BLaER1 treated with 17β-estradiol and CSF1 and Interleukin-3, amounts not matched to agents 10 nM and 100 nM (cell line): ENCODE measurements at regions not wholly inside any gene's neighbourhood (a gene's known extent, or its start where the extent isn't known, plus 50 kb on each side); places are given as distances from the start of the nearest gene placed in this dataset.

Source experiments
- H3K27ac ChIP-seq, 11 experiments: shearing (Covaris generic); formaldehyde crosslinking; 2 replicates each; pipeline ENCODE4 v1.8.1; 2022
- H3K27me3 ChIP-seq, 11 experiments: shearing (Covaris generic); formaldehyde crosslinking; 2 replicates each; pipeline ENCODE4 v1.8.1; 2022
- H3K36me3 ChIP-seq, 11 experiments: shearing (Covaris generic); formaldehyde crosslinking; 2 replicates each; pipeline ENCODE4 v1.8.1; 2022
- H3K4me1 ChIP-seq, 10 experiments: shearing (Covaris generic); formaldehyde crosslinking; 2 replicates each; pipeline ENCODE4 v1.8.1; 2022
- H3K4me2 ChIP-seq, 11 experiments: shearing (Covaris generic); formaldehyde crosslinking; 2 replicates each; pipeline ENCODE4 v1.8.1; 2022
- H3K4me3 ChIP-seq, 10 experiments: shearing (Covaris generic); formaldehyde crosslinking; 2 replicates each; pipeline ENCODE4 v1.8.1; 2022
- H3K9ac ChIP-seq, 11 experiments: shearing (Covaris generic); formaldehyde crosslinking; 2 replicates each; pipeline ENCODE4 v1.8.1; 2022
- H3K9me3 ChIP-seq, 11 experiments: shearing (Covaris generic); formaldehyde crosslinking; replicated peaks in 1 of 11; 2 replicates each; pipeline ENCODE4 v1.8.1; 2022
- H4K20me1 ChIP-seq, 11 experiments: shearing (Covaris generic); formaldehyde crosslinking; 2 replicates each; pipeline ENCODE4 v1.8.1; 2022
- Cebpa-rat ChIP-seq, 11 experiments: shearing (Covaris generic); IDR thresholded peaks; 2 replicates each; pipeline ENCODE4 v1.8.1; 2022

- Histone ChIP-seq H3K9me3 (peaks cover 9 to 41% (median 22%) of the 10 kb centered on the region in 11 experiments; a peak in 21 of 22 replicates), H3K4me2 (no peak overlapping the region), H4K20me1 (peaks cover 0 to 10% (median 0%) of the 10 kb centered on the region in 11 experiments; a peak in 2 of 22 replicates), H3K9ac (no peak overlapping the region), H3K27ac (no peak overlapping the region), H3K4me3 (no peak overlapping the region), H3K27me3 (no peaks in the 10 kb centered on the region), H3K36me3 (peaks cover 0 to 9% (median 0%) of the 10 kb centered on the region in 11 experiments; a peak in 3 of 22 replicates), H3K4me1 (peaks cover 0 to 12% (median 0%) of the 10 kb centered on the region in 10 experiments; a peak in 1 of 20 replicates)
- TF ChIP-seq Cebpa-rat (IDR thresholded peaks at IDR 0.05), result no peak
These were observed 89.7 kb upstream of the DTNA start for GRCh38 chr18:34620258-34620861.

- Histone ChIP-seq H3K4me2 (no peak overlapping the region), H3K27me3 (no peaks in the 10 kb centered on the region), H3K36me3 (peaks cover 0 to 9% (median 0%) of the 10 kb centered on the region in 11 experiments; a peak in 3 of 22 replicates), H3K9ac (no peak overlapping the region), H4K20me1 (peaks cover 0 to 10% (median 0%) of the 10 kb centered on the region in 11 experiments; a peak in 2 of 22 replicates), H3K4me3 (no peak overlapping the region), H3K4me1 (peaks cover 0 to 12% (median 0%) of the 10 kb centered on the region in 10 experiments; a peak in 1 of 20 replicates), H3K9me3 (peaks cover 9 to 22% (median 12%) of the 10 kb centered on the region in 11 experiments; a peak in 21 of 22 replicates), H3K27ac (no peak overlapping the region)
- TF ChIP-seq Cebpa-rat (IDR thresholded peaks at IDR 0.05), result no peak
These were observed 86.5 kb upstream of the DTNA start for GRCh38 chr18:34623557-34623956.

GRCh38 chr18:34624551-34624950, 85.5 kb upstream of the DTNA start:
- H3K4me2 ChIP-seq, result no peak overlapping the region
- no peak overlapping the region for H3K4me3 ChIP-seq
- H3K9ac ChIP-seq, result no peak overlapping the region
- peaks cover 0 to 10% (median 0%) of the 10 kb centered on the region in 11 experiments; a peak in 2 of 22 replicates for H4K20me1 ChIP-seq
- no peak overlapping the region for H3K27ac ChIP-seq
- H3K27me3 ChIP-seq, result no peaks in the 10 kb centered on the region
- peaks cover 9 to 14% (median 12%) of the 10 kb centered on the region in 11 experiments; a peak in 21 of 22 replicates for H3K9me3 ChIP-seq
- peaks cover 0 to 12% (median 0%) of the 10 kb centered on the region in 10 experiments; a peak in 1 of 20 replicates for H3K4me1 ChIP-seq
- no peak for TF ChIP-seq Cebpa-rat (IDR thresholded peaks at IDR 0.05)
- H3K36me3 ChIP-seq, result peaks cover 0 to 9% (median 0%) of the 10 kb centered on the region in 11 experiments; a peak in 3 of 22 replicates

- Histone ChIP-seq H3K27me3 (no peaks in the 10 kb centered on the region), H3K9me3 (no peaks in the 10 kb centered on the region), H3K36me3 (no peaks in the 10 kb centered on the region), H4K20me1 (peaks cover 0 to 10% (median 0%) of the 10 kb centered on the region in 11 experiments; a peak in 3 of 22 replicates), H3K9ac (no peak overlapping the region), H3K4me2 (no peak overlapping the region), H3K4me1 (peaks cover 0 to 12% (median 0%) of the 10 kb centered on the region in 10 experiments; a peak in 1 of 20 replicates), H3K4me3 (no peak overlapping the region), H3K27ac (no peak overlapping the region)
- TF ChIP-seq Cebpa-rat (IDR thresholded peaks at IDR 0.05), result no peak
These were observed 83.5 kb upstream of the DTNA start for GRCh38 chr18:34626404-34627136.

GRCh38 chr18:34627137-34627920, 82.8 kb upstream of the DTNA start:
- TF ChIP-seq Cebpa-rat (IDR thresholded peaks at IDR 0.05), result no peak
- H3K9me3 ChIP-seq, result no peaks in the 10 kb centered on the region
- no peak overlapping the region for H3K4me3 ChIP-seq
- no peaks in the 10 kb centered on the region for H3K36me3 ChIP-seq
- peaks cover 0 to 9% (median 0%) of the 10 kb centered on the region in 11 experiments; a peak in 5 of 22 replicates for H4K20me1 ChIP-seq
- H3K27me3 ChIP-seq, result no peaks in the 10 kb centered on the region
- H3K4me2 ChIP-seq, result no peak overlapping the region
- H3K9ac ChIP-seq, result no peak overlapping the region
- H3K27ac ChIP-seq, result no peak overlapping the region
- peaks cover 0 to 12% (median 0%) of the 10 kb centered on the region in 10 experiments; a peak in 1 of 20 replicates for H3K4me1 ChIP-seq

GRCh38 chr18:34631093-34631966, 78.8 kb upstream of the DTNA start:
- no peaks in the 10 kb centered on the region for H3K27me3 ChIP-seq
- H4K20me1 ChIP-seq, result peaks cover 0 to 4% (median 0%) of the 10 kb centered on the region in 11 experiments; a peak in 3 of 22 replicates
- no peaks in the 10 kb centered on the region for H3K9me3 ChIP-seq
- H3K27ac ChIP-seq, result no peak overlapping the region
- H3K4me3 ChIP-seq, result no peak overlapping the region
- no peaks in the 10 kb centered on the region for H3K4me1 ChIP-seq
- no peak overlapping the region for H3K9ac ChIP-seq
- TF ChIP-seq Cebpa-rat (IDR thresholded peaks at IDR 0.05), result no peak
- H3K4me2 ChIP-seq, result no peak overlapping the region
- H3K36me3 ChIP-seq, result no peaks in the 10 kb centered on the region

GRCh38 chr18:34632321-34632720, 77.8 kb upstream of the DTNA start:
- Histone ChIP-seq H3K36me3 (no peaks in the 10 kb centered on the region), H3K27me3 (no peaks in the 10 kb centered on the region), H3K9ac (no peak overlapping the region), H3K27ac (no peak overlapping the region), H3K4me3 (no peak overlapping the region), H4K20me1 (peaks cover 0 to 4% (median 0%) of the 10 kb centered on the region in 11 experiments; a peak in 3 of 22 replicates), H3K9me3 (no peaks in the 10 kb centered on the region), H3K4me1 (no peaks in the 10 kb centered on the region), H3K4me2 (no peak overlapping the region)
- TF ChIP-seq Cebpa-rat (IDR thresholded peaks at IDR 0.05), result no peak

GRCh38 chr18:34633368-34633767, 76.7 kb upstream of the DTNA start:
- H3K9ac ChIP-seq, result no peak overlapping the region
- no peak for TF ChIP-seq Cebpa-rat (IDR thresholded peaks at IDR 0.05)
- H3K27me3 ChIP-seq, result no peaks in the 10 kb centered on the region
- H4K20me1 ChIP-seq, result peaks cover 0 to 4% (median 0%) of the 10 kb centered on the region in 11 experiments; a peak in 3 of 22 replicates
- no peak overlapping the region for H3K27ac ChIP-seq
- no peaks in the 10 kb centered on the region for H3K36me3 ChIP-seq
- no peaks in the 10 kb centered on the region for H3K9me3 ChIP-seq
- H3K4me1 ChIP-seq, result no peaks in the 10 kb centered on the region
- no peak overlapping the region for H3K4me2 ChIP-seq
- no peak overlapping the region for H3K4me3 ChIP-seq
